K562 (cell line): ENCODE measurements at regions not wholly inside any gene's neighbourhood (a gene's known extent, or its start where the extent isn't known, plus 50 kb on each side); places are given as distances from the start of the nearest gene placed in this dataset.

Source experiments
- CHD7 ChIP-seq: fragments of 200-600 bp; sonication (generic); IDR thresholded peaks from one replicate; pipeline ENCODE4 v1.6.1; 2012; ENCODE audit warnings: mild to moderate bottlenecking, low read depth, low read length, inconsistent platforms
- TAF9B ChIP-seq: fragments of 450-650 bp; IDR thresholded peaks from 2 replicates; pipeline ENCODE4 v1.6.1; 2018; ENCODE audit warnings: mild to moderate bottlenecking; ENCODE audit not compliant: partially characterized antibody

GRCh38 chr5:163735069-163735468 lies 229.7 kb downstream of the MAT2B start (continued):
- TF ChIP-seq CHD7 = no peak
- TF ChIP-seq TAF9B = no peak
